Osteoblast (primary cell): ENCODE measurements at regions not wholly inside any gene's neighbourhood (a gene's known extent, or its start where the extent isn't known, plus 50 kb on each side); places are given as distances from the start of the nearest gene placed in this dataset.

Source experiments
- DNase-seq: peaks from one replicate; pipeline ENCODE4 v3.0.0; 2011; ENCODE audit warnings: low spot score, mixed read lengths; ENCODE audit not compliant: insufficient read length; ENCODE audit errors: missing footprints
- H2AFZ ChIP-seq: 2 replicates; pipeline ENCODE4 v1.6.0; 2011; ENCODE audit warnings: mild to moderate bottlenecking, low read length
- H3K27ac ChIP-seq: 2 replicates; pipeline ENCODE4 v1.5.1; 2011; ENCODE audit warnings: mild to moderate bottlenecking, low read depth, low read length, moderate library complexity
- H3K27me3 ChIP-seq: 2 replicates; pipeline ENCODE4 v1.6.0; 2012; ENCODE audit warnings: mild to moderate bottlenecking, control low read depth, inconsistent platforms, low read length, moderate library complexity; ENCODE audit not compliant: insufficient read depth
- H3K36me3 ChIP-seq: 2 replicates; pipeline ENCODE4 v1.5.1; 2011; ENCODE audit warnings: mild to moderate bottlenecking, low read length, control low read depth, moderate library complexity; ENCODE audit not compliant: insufficient read depth
- H3K4me1 ChIP-seq: 2 replicates; pipeline ENCODE4 v1.5.1; 2011; ENCODE audit warnings: mild to moderate bottlenecking, low read length, control low read depth, moderate library complexity; ENCODE audit not compliant: insufficient read depth
- H3K4me2 ChIP-seq: 2 replicates; pipeline ENCODE4 v1.6.0; 2011; ENCODE audit warnings: mild to moderate bottlenecking, low read length; ENCODE audit not compliant: insufficient read depth
- H3K4me3 ChIP-seq: fragments of 200-600 bp; sonication (generic); 3 replicates; pipeline ENCODE4 v1.5.1; 2012; ENCODE audit warnings: mild to moderate bottlenecking, low read length, inconsistent platforms; ENCODE audit not compliant: insufficient read depth
- H3K79me2 ChIP-seq: 2 replicates; pipeline ENCODE4 v1.6.0; 2012; ENCODE audit warnings: mild to moderate bottlenecking, low read length, control low read depth, inconsistent platforms; ENCODE audit not compliant: insufficient read depth
- H3K9me3 ChIP-seq: 2 replicates; pipeline ENCODE4 v1.5.1; 2011; ENCODE audit warnings: low read depth, low read length, control low read depth
- H4K20me1 ChIP-seq: 2 replicates; pipeline ENCODE4 v1.6.0; 2012; ENCODE audit warnings: mild to moderate bottlenecking, low read length, control low read depth; ENCODE audit not compliant: insufficient read depth
- TF ChIP-seq, protein P1 (sequence below): IDR thresholded peaks from 2 replicates; pipeline ENCODE4 v1.5.1; 2011; ENCODE audit warnings: mild to moderate bottlenecking, low read depth, low read length, moderate library complexity; ENCODE audit errors: extremely low read depth

DNA sequence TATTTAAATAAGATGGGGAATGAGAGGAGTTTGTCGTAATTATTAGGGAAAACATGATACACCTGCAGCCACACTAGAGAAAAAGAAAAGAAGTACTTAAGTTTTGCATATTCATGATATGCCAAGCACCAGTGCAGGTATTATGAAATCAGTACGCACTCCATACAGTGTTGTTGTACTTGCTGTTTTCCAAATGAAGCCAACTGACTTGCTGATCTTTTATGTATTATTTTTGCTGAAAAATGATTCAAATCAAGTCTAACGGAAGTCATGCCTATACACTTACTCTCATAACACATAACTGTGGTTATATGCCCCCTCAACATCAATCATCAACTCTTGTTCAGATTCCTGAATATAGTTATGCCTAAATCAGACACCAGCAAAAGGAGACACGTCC lies 584.9 kb upstream of the EYS start:
- TF ChIP-seq, protein P1, sequence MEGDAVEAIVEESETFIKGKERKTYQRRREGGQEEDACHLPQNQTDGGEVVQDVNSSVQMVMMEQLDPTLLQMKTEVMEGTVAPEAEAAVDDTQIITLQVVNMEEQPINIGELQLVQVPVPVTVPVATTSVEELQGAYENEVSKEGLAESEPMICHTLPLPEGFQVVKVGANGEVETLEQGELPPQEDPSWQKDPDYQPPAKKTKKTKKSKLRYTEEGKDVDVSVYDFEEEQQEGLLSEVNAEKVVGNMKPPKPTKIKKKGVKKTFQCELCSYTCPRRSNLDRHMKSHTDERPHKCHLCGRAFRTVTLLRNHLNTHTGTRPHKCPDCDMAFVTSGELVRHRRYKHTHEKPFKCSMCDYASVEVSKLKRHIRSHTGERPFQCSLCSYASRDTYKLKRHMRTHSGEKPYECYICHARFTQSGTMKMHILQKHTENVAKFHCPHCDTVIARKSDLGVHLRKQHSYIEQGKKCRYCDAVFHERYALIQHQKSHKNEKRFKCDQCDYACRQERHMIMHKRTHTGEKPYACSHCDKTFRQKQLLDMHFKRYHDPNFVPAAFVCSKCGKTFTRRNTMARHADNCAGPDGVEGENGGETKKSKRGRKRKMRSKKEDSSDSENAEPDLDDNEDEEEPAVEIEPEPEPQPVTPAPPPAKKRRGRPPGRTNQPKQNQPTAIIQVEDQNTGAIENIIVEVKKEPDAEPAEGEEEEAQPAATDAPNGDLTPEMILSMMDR, result no peak
- H3K9me3 ChIP-seq, result no peaks in the 10 kb centered on the region
- no peaks in the 10 kb centered on the region for H3K27me3 ChIP-seq
- no peak overlapping the region for H3K4me2 ChIP-seq
- no peaks in the 10 kb centered on the region for H4K20me1 ChIP-seq
- no peaks in the 10 kb centered on the region for H3K79me2 ChIP-seq
- H3K4me3 ChIP-seq, result no peak overlapping the region
- no peaks in the 10 kb centered on the region for H3K4me1 ChIP-seq
- no peaks in the 10 kb centered on the region for H3K36me3 ChIP-seq
- DNase-seq, result no peak
- no peak overlapping the region for H2AFZ ChIP-seq
- H3K27ac ChIP-seq, result no peak overlapping the region

DNA sequence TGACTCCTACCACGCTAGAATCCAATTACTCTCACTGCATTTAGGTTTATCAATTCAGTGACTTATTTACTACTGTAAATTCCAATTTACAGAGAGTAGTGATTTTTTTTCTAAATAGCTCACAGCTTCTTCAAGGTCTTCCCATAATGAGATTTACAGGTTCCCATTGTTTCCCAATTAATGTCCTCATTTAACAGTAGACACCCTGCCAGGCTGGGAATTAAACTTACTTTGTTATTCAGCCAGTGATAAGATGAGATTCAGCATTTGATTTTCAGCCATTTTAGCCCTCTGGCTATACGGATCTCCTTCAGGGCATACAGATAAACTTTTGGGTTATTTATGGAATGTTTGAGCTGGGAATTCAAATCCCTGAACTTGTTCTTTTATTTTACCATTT lies 582.9 kb upstream of the EYS start:
- H2AFZ ChIP-seq, result no peak overlapping the region
- H3K79me2 ChIP-seq, result no peaks in the 10 kb centered on the region
- H4K20me1 ChIP-seq, result no peaks in the 10 kb centered on the region
- H3K9me3 ChIP-seq, result no peaks in the 10 kb centered on the region
- H3K27ac ChIP-seq, result no peak overlapping the region
- H3K36me3 ChIP-seq, result no peaks in the 10 kb centered on the region
- H3K4me1 ChIP-seq, result no peaks in the 10 kb centered on the region
- no peak overlapping the region for H3K4me2 ChIP-seq
- H3K4me3 ChIP-seq, result no peak overlapping the region
- DNase-seq, result no peak
- H3K27me3 ChIP-seq, result no peaks in the 10 kb centered on the region
- TF ChIP-seq, protein P1, result no peak

DNA sequence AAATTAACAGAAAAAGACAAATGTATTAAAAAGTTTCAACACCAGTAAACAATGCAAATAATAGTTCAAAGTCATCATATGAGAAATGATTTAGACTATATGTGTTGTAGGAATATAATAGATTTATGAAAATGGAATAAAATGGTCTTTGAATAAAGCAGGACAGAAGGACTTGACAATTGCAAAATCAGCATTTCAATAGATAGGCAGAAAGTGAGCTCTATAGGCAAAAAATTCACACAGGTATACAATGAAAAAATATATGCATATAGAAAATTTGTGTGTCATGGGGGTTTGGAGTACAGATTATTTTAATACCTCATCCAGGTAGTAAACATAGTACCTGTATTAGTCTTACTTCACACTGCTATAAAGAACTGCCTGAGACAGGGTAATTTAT lies 571.1 kb upstream of the EYS start:
- H3K36me3 ChIP-seq, result no peaks in the 10 kb centered on the region
- DNase-seq, result no peak
- H3K4me3 ChIP-seq, result no peak overlapping the region
- no peak overlapping the region for H3K27ac ChIP-seq
- H3K27me3 ChIP-seq, result no peaks in the 10 kb centered on the region
- no peaks in the 10 kb centered on the region for H3K79me2 ChIP-seq
- no peaks in the 10 kb centered on the region for H3K4me1 ChIP-seq
- H2AFZ ChIP-seq, result no peak overlapping the region
- no peak overlapping the region for H3K4me2 ChIP-seq
- peaks cover 3% of the 10 kb centered on the region for H3K9me3 ChIP-seq
- no peaks in the 10 kb centered on the region for H4K20me1 ChIP-seq
- TF ChIP-seq, protein P1, result no peak

DNA sequence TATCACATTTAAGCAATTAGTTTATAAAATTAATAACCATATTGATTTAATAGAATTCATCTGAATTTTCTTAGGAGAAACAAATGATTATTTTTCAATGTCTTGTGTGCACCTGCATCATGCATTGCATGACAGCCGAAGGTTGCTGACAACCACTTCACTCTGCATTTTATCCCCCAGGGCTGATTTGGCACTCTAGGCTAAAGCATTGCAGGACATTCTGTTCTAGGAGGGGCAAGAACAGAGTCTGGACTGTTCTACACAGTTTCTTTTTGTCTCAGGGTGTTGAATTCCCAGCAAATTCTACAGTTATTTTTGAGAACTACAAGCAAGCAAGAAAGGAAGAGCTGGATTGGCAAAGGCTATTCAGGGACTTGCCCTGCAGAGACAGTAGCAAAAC lies 570.4 kb upstream of the EYS start:
- Histone ChIP-seq H3K79me2 (no peaks in the 10 kb centered on the region), H3K4me1 (no peaks in the 10 kb centered on the region), H3K9me3 (peaks cover 3% of the 10 kb centered on the region), H3K4me3 (no peak overlapping the region), H3K36me3 (no peaks in the 10 kb centered on the region), H4K20me1 (no peaks in the 10 kb centered on the region), H2AFZ (no peak overlapping the region), H3K27me3 (no peaks in the 10 kb centered on the region), H3K27ac (no peak overlapping the region), H3K4me2 (no peak overlapping the region)
- TF ChIP-seq, protein P1, result no peak
- DNase-seq, result no peak
